ENCODE measurements at regions not wholly inside any gene's neighbourhood (a gene's known extent, or its start where the extent isn't known, plus 50 kb on each side); places are given as distances from the start of the nearest gene placed in this dataset.

GRCh38 chr14:54039311-54039710 lies 82.7 kb upstream of the BMP4 start:
- no peak for TF ChIP-seq CTCF (IDR thresholded peaks at IDR 0.05; ENCODE audit: low read depth, low read length, missing control alignments)
- Histone ChIP-seq H3K4me3 (ENCODE audit: low read depth, low read length) (no peak overlapping the region), H3K27me3 (replicated peaks) (no peaks in the 10 kb centered on the region), H3K27ac (no peak overlapping the region), H3K36me3 (replicated peaks) (no peaks in the 10 kb centered on the region)
- in situ Hi-C loops (cut with HindIII; ENCODE audit: low pct_ligation_motif_present, low sequenced_read_pairs), result no loop called here
- no peak for DNase-seq

GRCh38 chr14:54040846-54041245 lies 84.2 kb upstream of the BMP4 start:
- no peaks in the 10 kb centered on the region for H3K36me3 ChIP-seq (replicated peaks)
- no peak for DNase-seq
- H3K4me3 ChIP-seq (ENCODE audit: low read depth, low read length), result no peak overlapping the region
- no peak overlapping the region for H3K27ac ChIP-seq
- TF ChIP-seq CTCF (IDR thresholded peaks at IDR 0.05; ENCODE audit: low read depth, low read length, missing control alignments), result no peak
- in situ Hi-C loops (cut with HindIII; ENCODE audit: low pct_ligation_motif_present, low sequenced_read_pairs), result no loop called here
- H3K27me3 ChIP-seq (replicated peaks), result no peaks in the 10 kb centered on the region

GRCh38 chr14:54046250-54046649 lies 89.6 kb upstream of the BMP4 start:
- Histone ChIP-seq H3K27ac (no peak overlapping the region), H3K4me3 (ENCODE audit: low read depth, low read length) (no peak overlapping the region), H3K27me3 (replicated peaks) (no peaks in the 10 kb centered on the region), H3K36me3 (replicated peaks) (no peaks in the 10 kb centered on the region)
- DNase-seq, result no peak
- in situ Hi-C loops (cut with HindIII; ENCODE audit: low pct_ligation_motif_present, low sequenced_read_pairs), result no loop called here
- no peak for TF ChIP-seq CTCF (IDR thresholded peaks at IDR 0.05; ENCODE audit: low read depth, low read length, missing control alignments)

GRCh38 chr14:54047645-54048308 lies 91.2 kb upstream of the BMP4 start:
- in situ Hi-C loops (cut with HindIII; ENCODE audit: low pct_ligation_motif_present, low sequenced_read_pairs), result no loop called here
- Histone ChIP-seq H3K4me3 (ENCODE audit: low read depth, low read length) (no peak overlapping the region), H3K36me3 (replicated peaks) (no peaks in the 10 kb centered on the region), H3K27me3 (replicated peaks) (no peaks in the 10 kb centered on the region), H3K27ac (no peak overlapping the region)
- no peak for DNase-seq
- no peak for TF ChIP-seq CTCF (IDR thresholded peaks at IDR 0.05; ENCODE audit: low read depth, low read length, missing control alignments)

GRCh38 chr14:54048311-54048710 lies 91.7 kb upstream of the BMP4 start:
- no peak overlapping the region for H3K27ac ChIP-seq
- DNase-seq, result no peak
- H3K36me3 ChIP-seq (replicated peaks), result no peaks in the 10 kb centered on the region
- in situ Hi-C loops (cut with HindIII; ENCODE audit: low pct_ligation_motif_present, low sequenced_read_pairs), result no loop called here
- no peak overlapping the region for H3K4me3 ChIP-seq (ENCODE audit: low read depth, low read length)
- H3K27me3 ChIP-seq (replicated peaks), result no peaks in the 10 kb centered on the region
- no peak for TF ChIP-seq CTCF (IDR thresholded peaks at IDR 0.05; ENCODE audit: low read depth, low read length, missing control alignments)

GRCh38 chr14:54048736-54049135 lies 92.1 kb upstream of the BMP4 start:
- no peaks in the 10 kb centered on the region for H3K36me3 ChIP-seq (replicated peaks)
- no peak for DNase-seq
- TF ChIP-seq CTCF (IDR thresholded peaks at IDR 0.05; ENCODE audit: low read depth, low read length, missing control alignments), result no peak
- H3K27me3 ChIP-seq (replicated peaks), result no peaks in the 10 kb centered on the region
- in situ Hi-C loops (cut with HindIII; ENCODE audit: low pct_ligation_motif_present, low sequenced_read_pairs), result no loop called here
- no peak overlapping the region for H3K4me3 ChIP-seq (ENCODE audit: low read depth, low read length)
- H3K27ac ChIP-seq, result no peak overlapping the region

Data from brain microvascular endothelial cell (primary cell).